RPMI7951 (cell line): ENCODE measurements at regions not wholly inside any gene's neighbourhood (a gene's known extent, or its start where the extent isn't known, plus 50 kb on each side); places are given as distances from the start of the nearest gene placed in this dataset.

ENCODE experiments used
- DNase-seq: peaks from one replicate; pipeline ENCODE4 v3.0.0-alpha.2; 2012; ENCODE audit warnings: low read depth

- DNase-seq, result no peak
Measured at GRCh38 chr5:158482125-158482524, 617.6 kb downstream of the EBF1 start.

- no peak for DNase-seq
Measured at GRCh38 chr5:158478139-158478538, 619.2 kb upstream of the CLINT1 start.

GRCh38 chr5:158477214-158477613 lies 618.3 kb upstream of the CLINT1 start:
- DNase-seq, result no peak

DNA sequence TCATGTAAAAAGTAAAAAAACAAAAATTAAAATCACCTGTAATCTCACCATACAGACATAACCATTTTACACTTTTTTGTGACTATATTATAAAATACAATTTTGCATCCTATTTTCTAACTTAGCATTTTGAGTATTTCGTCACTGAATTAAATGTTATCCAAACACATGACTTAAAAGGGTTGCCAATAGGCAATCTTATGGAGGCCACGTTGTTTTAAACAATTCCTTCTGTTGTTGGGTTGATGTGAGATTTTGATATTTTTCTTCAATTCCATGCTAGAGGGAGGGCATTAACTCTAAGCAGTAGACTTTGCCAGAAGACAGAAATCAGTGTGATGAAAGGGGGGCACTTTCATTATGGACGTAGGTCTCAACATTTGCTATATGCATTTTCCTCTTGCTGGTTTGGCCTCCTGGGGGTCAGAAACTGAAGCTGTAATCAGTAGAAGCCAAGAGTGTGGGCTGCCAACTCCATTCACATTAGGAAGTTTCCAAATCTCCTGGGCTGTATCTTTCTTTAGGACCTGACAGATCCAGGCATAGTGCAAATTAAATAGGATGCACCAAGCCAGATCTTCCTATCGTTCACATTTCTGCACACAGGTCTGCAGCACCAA lies 614.2 kb upstream of the CLINT1 start:
- no peak for DNase-seq

- DNase-seq, result no peak
Measured at GRCh38 chr5:158471535-158471924, 612.6 kb upstream of the CLINT1 start.

GRCh38 chr5:158470764-158471534 lies 612.0 kb upstream of the CLINT1 start:
- no peak for DNase-seq

DNA sequence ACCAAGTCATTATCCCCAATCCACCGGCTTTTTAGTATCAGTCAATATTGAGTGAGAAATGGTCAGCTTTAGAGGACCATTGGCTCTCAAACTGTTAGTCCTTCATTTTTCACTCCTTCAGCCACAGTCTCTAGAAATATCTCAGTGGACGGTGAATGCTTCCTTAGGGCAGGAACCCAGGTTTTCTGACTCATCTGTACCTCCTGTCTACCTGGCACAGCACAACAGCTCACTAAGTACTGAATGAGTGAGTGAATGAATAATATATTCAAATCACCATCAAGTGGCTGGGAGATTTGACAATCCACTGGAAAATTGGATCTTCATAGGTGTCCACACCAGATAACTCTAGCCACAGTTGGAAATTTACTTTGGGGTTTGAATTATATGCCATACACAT lies 609.5 kb upstream of the CLINT1 start:
- no peak for DNase-seq

GRCh38 chr5:158466191-158466590 lies 607.2 kb upstream of the CLINT1 start:
- DNase-seq, result no peak

DNA sequence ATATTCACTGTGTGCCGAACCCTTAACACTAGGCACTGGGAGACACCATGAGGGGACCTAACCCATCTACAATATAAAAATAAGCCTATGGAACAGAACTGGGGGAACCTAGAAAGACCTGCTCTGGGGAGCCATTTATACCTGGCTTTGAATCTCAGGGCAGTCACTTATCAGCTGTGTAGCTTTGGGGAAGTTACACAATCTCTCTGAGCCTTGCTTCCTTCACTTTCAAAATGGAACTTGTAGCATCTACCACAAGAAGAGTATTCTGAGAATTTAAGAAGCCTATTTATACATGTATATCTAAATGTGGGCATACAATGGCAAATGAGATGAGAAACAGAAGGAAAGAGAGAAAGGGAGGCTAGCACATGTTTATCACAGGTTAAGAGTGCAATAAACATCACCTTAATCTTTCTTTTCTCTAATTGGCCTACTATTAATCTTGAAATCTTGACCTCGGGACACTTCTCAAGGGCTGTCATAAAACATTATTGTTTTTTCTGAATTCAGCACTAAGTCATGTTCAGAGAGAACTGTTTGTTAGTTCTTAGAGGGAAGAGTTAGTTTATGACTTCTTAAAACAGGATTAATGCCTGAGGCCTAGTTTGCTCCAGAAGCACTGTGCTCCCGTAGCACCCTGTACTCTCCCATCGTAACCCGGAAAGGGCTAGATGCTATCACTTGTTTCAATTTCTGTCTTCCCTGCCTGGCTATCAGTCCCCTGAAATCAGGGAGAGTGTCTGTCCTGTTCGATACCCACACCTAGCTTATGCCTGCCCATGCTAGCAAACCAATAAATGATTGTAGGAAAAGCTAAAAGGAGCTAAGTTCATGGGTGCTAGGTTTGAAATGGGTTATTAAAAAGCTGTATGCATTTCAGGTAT lies 606.4 kb upstream of the CLINT1 start:
- no peak for DNase-seq

DNA sequence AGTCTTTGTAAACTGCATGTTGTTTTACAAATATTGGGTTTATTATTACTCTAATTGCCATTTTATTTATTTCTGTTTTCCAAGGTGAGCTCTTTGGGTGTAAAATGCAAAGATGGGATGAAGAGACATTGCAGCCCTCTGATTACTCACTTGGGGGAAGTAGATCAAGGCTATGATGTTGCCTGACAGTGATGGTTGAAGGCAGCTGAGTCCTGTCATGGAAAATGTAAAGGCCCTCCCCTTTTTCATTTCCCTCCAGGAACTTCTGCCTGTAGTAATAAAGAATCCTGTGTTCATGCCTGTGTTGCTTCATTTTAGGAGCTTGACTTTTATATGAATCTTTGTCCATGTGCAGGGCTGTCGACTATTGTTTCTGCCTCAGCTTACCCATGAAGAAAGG lies 605.4 kb upstream of the CLINT1 start:
- no peak for DNase-seq

GRCh38 chr5:158463938-158464337 lies 605.0 kb upstream of the CLINT1 start:
- DNase-seq, result no peak

- no peak for DNase-seq
Measured at GRCh38 chr5:158463188-158463587, 604.2 kb upstream of the CLINT1 start.

DNA sequence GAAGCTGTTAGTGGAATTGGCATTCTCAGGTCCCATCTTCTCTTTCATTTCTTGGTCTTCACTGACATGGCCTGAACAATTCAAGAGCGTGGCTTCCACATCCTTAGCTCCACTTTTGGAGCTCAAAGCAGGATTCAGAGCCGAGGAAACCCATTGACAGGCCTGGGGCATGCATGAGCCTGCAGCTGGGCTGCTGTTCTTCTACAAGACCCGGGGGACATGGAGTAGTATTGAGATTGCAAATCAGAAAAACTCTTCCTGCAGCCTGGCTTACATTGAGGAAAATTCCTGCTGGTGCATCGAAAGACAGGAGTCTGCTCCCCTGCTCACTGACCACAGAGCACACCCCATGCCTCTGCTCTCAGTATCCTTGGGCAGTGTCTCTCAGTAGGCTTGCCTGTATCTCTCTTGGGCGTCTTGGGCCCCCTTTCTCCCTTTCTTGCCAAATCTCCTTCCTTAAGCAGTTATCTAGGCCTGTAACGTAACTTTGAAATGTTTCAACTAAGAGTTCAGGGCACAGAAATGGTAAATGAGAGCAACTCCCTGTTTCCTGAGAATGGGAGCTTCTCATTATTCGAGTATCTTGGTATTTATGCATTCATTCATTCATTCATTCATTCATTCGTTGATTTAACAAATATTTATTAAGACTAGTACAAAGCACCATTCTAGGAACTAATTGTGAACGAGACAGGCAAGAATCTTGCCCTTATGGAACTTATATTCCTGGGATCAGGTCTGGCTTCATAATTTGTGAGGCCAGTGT lies 603.6 kb upstream of the CLINT1 start:
- no peak for DNase-seq

- DNase-seq, result no peak
Measured at GRCh38 chr5:158461240-158461854, 602.4 kb upstream of the CLINT1 start.

DNA sequence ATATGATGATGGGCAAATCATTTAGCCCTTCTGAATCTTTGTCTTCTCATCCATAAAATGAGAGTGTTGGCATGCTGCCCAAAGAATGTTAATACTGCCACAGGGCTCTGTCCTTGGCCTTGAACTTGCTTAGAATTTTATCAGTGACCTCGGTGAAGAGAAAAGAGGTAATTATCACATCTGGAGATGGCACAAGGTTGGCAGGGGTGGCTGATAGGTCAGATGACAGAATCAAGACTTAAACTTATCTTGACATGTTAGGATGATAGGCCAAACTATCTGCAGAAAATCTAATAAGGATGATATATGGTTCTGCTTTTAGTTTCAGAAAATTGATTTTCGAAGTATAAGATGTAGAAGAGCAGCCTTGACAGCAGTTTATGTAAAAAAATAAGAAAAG lies 599.1 kb upstream of the CLINT1 start:
- no peak for DNase-seq

DNA sequence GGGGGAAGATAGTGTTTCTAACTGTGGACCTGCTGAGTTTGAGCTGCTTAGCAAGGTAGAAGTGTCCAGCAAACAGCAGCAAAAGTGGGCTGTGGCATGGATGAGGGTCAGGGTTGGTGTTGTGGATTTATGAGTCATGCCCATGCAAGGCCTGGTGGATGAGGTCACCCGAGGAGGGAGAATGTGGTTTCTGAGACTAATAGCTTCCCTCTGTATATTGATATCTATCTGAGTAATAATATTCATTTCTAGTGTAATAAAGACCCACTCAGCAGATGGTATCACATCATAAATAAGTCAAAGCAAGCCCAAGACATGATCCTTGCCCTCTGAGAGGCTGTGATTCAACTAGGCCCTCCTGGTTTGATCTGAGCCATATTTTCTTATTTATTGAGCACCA lies 597.8 kb upstream of the CLINT1 start:
- DNase-seq, result peak; percentile 87

- no peak for DNase-seq
Measured at GRCh38 chr5:158456241-158456640, 597.3 kb upstream of the CLINT1 start.

DNA sequence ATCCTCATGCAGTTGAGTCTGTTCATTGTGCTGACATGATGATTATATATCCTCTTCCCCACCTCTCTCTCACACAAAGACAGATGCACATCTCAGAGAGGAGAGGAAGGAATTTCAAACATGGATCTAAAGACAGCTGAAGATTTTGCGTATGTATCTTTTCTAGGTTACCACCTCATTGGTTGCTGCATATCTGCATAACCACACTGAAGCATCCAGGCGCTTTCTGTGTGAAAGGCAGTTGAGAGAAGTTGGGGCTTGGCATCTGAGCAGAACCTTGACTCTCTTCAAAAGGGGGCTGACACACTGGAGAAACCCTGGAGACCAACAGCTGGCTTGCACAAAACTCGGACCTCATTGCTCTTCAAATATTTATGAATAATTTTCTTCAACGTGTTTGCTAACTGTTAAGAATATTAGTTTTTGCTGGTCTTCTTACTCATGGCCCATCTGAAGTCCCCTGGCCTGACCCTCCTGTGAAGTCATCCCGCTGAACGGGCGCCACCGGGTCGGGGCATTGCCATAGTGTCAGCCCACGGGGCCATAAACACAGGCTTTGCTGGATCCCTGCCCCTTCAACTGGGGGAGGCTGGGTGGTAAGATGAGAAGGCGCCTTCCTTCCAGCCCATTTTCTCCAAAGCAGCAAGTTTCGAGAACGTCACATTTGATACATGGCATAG lies 593.2 kb upstream of the CLINT1 start:
- DNase-seq, result no peak

- peak; percentile 37 for DNase-seq
Measured at GRCh38 chr5:158451203-158451992, 592.5 kb upstream of the CLINT1 start.

DNA sequence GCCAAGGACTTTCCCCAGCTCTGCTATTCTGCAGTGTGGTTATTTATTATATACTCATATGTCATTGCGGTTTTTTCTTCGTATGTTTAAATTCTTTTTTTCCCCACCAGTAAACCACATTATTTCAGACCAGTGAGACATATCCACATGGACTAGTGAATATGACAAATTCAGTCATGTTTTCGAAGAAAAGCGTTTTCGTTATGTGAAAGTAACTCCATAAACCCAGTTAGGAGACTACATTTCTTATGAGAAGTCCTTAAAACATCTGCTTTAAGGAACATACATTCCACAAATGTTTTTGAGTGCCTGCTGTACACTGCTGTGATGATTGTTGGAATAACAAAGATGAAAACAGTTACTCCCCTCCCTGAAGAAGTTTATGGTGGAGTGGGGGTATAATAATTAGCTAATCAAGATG lies 591.8 kb upstream of the CLINT1 start:
- DNase-seq, result peak; percentile 37
